Stomach (tissue), 8 donors: ENCODE measurements at regions not wholly inside any gene's neighbourhood (a gene's known extent, or its start where the extent isn't known, plus 50 kb on each side); places are given as distances from the start of the nearest gene placed in this dataset.

ENCODE experiments used
- DNase-seq, 2 donors: peaks; one replicate each; pipeline versions ENCODE4 v3.0.0 to v3.0.0-alpha.2; 2013 to 2019
- H3K27ac ChIP-seq, 5 donors: fragments of 200-600 bp in 4 of 5; sonication (generic) in 4 of 5; one replicate each; pipeline ENCODE4 v1.5.1; 2013 to 2019; ENCODE audit warnings: mild to moderate bottlenecking in 1 of 5, moderate library complexity in 1 of 5
- H3K27me3 ChIP-seq, 3 donors: fragments of 200-600 bp; sonication (generic); one replicate each; pipeline ENCODE4 v1.5.1; 2017 to 2019; ENCODE audit warnings: mixed run types in 1 of 3
- H3K36me3 ChIP-seq, 4 donors: fragments of 200-600 bp; sonication (generic); 1 replicate in 3 of 4; 2 replicates in 1 of 4; pipeline ENCODE4 v1.5.1; 2016 to 2019
- H3K4me1 ChIP-seq, 4 donors: fragments of 200-600 bp; sonication (generic); one replicate each; pipeline ENCODE4 v1.5.1; 2016 to 2019
- H3K4me3 ChIP-seq, 4 donors: fragments of 200-600 bp; sonication (generic) in 3 of 4; one replicate each; pipeline ENCODE4 v1.5.1; 2016 to 2019; ENCODE audit warnings: mild to moderate bottlenecking in 1 of 4
- H3K9me3 ChIP-seq, 4 donors: fragments of 200-600 bp; sonication (generic); one replicate each; pipeline ENCODE4 v1.5.1; 2016 to 2019
- CTCF ChIP-seq, 7 experiments: fragments of 450-650 bp in 4 of 7; fragments of 200-600 bp in 3 of 7; sonication (generic) in 3 of 7; IDR thresholded peaks; one replicate each; pipeline ENCODE4 v1.5.1; 2016 to 2019; ENCODE audit warnings: antibody characterized with exemption in 7 of 7, control low read depth in 2 of 7, mild to moderate bottlenecking in 1 of 7
- EP300 ChIP-seq: sonication (generic); formaldehyde crosslinking; IDR thresholded peaks from one replicate; pipeline ENCODE4 v1.6.1; 2017; ENCODE audit warnings: antibody characterized with exemption
- POLR2A ChIP-seq, 4 donors: fragments of 450-650 bp; IDR thresholded peaks; one replicate each; pipeline ENCODE4 v1.6.1; 2016; ENCODE audit warnings: antibody characterized with exemption in 4 of 4, control low read depth in 2 of 4, mild to moderate bottlenecking in 1 of 4, moderate library complexity in 1 of 4
- POLR2AphosphoS5 ChIP-seq, 3 donors: sonication (generic); formaldehyde crosslinking; IDR thresholded peaks; one replicate each; pipeline ENCODE4 v1.6.1; 2016; ENCODE audit warnings: antibody characterized with exemption in 3 of 3
- WGBS, 5 donors: extraction: QIAGEN DNeasy Blood & Tissue Kit in 3 of 5; methylation state at CpG; one replicate each; pipeline versions ENCODE4 v1.1.5 to v1.1.7; 2013 to 2018; 5-methylcytosine and 5-hydroxymethylcytosine counted together
- intact Hi-C: fragments of 100-400 bp; cut with DNase I; formaldehyde crosslinking; loops from one replicate; pipeline ENCODE4 v1.15.1; 2023; ENCODE audit warnings: low total_unique reads
- donor health status: healthy with polysubstance abuse.
- donor health status: Bipolar disorder and iron deficiency.
- donor health status: healthy.

- Histone ChIP-seq H3K27me3 (no peaks in the 10 kb centered on the region), H3K4me1 (no peaks in the 10 kb centered on the region), H3K4me3 (no peak overlapping the region), H3K9me3 (no peaks in the 10 kb centered on the region), H3K36me3 (no peaks in the 10 kb centered on the region), H3K27ac (no peak overlapping the region)
- WGBS, 5 donors, result 77 to 89% (median 79%) methylated on average over 4 of the region's 4 CpGs
- no peak for TF ChIP-seq POLR2A (IDR thresholded peaks at IDR 0.05)
- no peak for TF ChIP-seq EP300
- no peak for TF ChIP-seq CTCF (IDR thresholded peaks at IDR 0.05)
- TF ChIP-seq POLR2AphosphoS5 (IDR thresholded peaks at IDR 0.05), result no peak
- intact Hi-C loops, result no loop called here
- DNase-seq, result no peak
Measured at GRCh38 chr1:55535724-55536544, 320.8 kb upstream of the USP24 start.

GRCh38 chr1:55534565-55535121 lies 319.5 kb upstream of the USP24 start:
- intact Hi-C loops, result no loop called here
- Histone ChIP-seq H3K4me3 (no peak overlapping the region), H3K36me3 (no peaks in the 10 kb centered on the region), H3K4me1 (no peaks in the 10 kb centered on the region), H3K27ac (no peak overlapping the region), H3K27me3 (no peaks in the 10 kb centered on the region), H3K9me3 (no peaks in the 10 kb centered on the region)
- whole genome bisulfite sequencing, 5 donors, result 88 to 96% (median 90%) methylated on average over 3 of the region's 3 CpGs
- no peak for DNase-seq
- TF ChIP-seq POLR2A (IDR thresholded peaks at IDR 0.05), result no peak
- TF ChIP-seq CTCF (IDR thresholded peaks at IDR 0.05), result no peak
- TF ChIP-seq EP300, result no peak
- no peak for TF ChIP-seq POLR2AphosphoS5 (IDR thresholded peaks at IDR 0.05)

- TF ChIP-seq CTCF (IDR thresholded peaks at IDR 0.05) (no peak), POLR2AphosphoS5 (IDR thresholded peaks at IDR 0.05) (no peak)
- no peaks in the 10 kb centered on the region for H3K9me3 ChIP-seq
Measured at GRCh38 chr1:55531644-55532043, 316.5 kb upstream of the USP24 start.

GRCh38 chr1:55530749-55531478 lies 315.8 kb upstream of the USP24 start:
- no peak overlapping the region for H3K27ac ChIP-seq
- intact Hi-C loops, result no loop called here
- H3K9me3 ChIP-seq, result no peaks in the 10 kb centered on the region
- peaks cover 0 to 5% (median 0%) of the 10 kb centered on the region in 4 donors for H3K4me1 ChIP-seq
- H3K36me3 ChIP-seq, result no peaks in the 10 kb centered on the region
- no peak for TF ChIP-seq EP300
- TF ChIP-seq CTCF (IDR thresholded peaks at IDR 0.05), result no peak
- no peak for TF ChIP-seq POLR2A (IDR thresholded peaks at IDR 0.05)
- no peak for DNase-seq
- WGBS, 5 donors, result 70 to 93% (median 86%) methylated on average over 3 of the region's 3 CpGs
- H3K4me3 ChIP-seq, result no peak overlapping the region
- no peaks in the 10 kb centered on the region for H3K27me3 ChIP-seq

More at GRCh38 chr1:55531644-55532043, 316.5 kb upstream of the USP24 start:
- no peak for DNase-seq
- Histone ChIP-seq H3K4me1 (peaks cover 0 to 5% (median 0%) of the 10 kb centered on the region in 4 donors), H3K36me3 (no peaks in the 10 kb centered on the region), H3K27me3 (no peaks in the 10 kb centered on the region), H3K27ac (no peak overlapping the region), H3K4me3 (no peak overlapping the region)
- intact Hi-C loops, result no loop called here
